ENCODE measurements at regions not wholly inside any gene's neighbourhood (a gene's known extent, or its start where the extent isn't known, plus 50 kb on each side); places are given as distances from the start of the nearest gene placed in this dataset.
A peak's percentile ranks its signal among the peaks of the same experiment; 100 is the strongest.
"Not testable (repeated sequence)": the region's sequence is repeated elsewhere in the genome, so short reads cannot be mapped to it uniquely, and the experiment has no call there.

DNA sequence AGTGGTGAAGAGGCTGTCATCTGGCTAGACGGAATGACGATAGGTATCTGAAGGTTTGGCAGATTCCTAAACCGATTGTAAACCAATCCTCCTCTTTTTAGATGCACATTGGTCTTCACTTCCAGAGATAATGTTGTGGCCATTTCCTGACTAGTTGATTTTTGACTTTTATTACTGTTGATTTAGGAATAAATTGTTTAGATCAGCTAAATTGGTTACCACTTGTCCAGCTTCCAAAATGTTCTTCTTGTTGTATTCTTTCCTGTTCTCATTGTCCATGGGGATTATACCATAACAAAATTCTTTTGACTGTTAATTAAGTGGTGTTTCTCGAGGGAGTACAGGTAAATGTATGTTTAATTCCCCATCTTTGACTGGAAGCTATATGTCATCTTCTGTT, 119.7 kb downstream of the MACROH2A1 start:
- no peak for DNase-seq

- no peak for DNase-seq
Measured at GRCh38 chr5:135276151-135276550, 122.9 kb downstream of the MACROH2A1 start.

DNA sequence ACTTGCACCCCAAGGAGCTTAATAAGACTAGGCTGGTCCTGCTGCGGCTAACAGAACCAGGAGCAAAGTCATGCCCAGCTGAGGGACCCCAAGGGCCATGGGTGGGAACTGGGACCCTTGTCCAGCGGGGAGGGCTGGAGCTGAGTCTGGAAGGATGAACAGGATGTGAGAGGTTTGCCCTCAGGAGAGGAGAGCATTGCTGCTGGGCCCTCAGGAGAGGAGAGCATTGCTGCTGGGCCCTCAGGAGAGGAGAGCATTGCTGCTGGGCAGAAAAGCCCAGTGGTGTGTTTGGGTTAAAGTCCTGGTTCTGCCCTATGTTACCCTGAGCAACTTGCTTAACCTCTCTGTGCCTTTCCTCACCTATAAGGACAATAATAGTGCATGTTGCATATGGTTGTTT, 125.8 kb downstream of the MACROH2A1 start:
- no peak for DNase-seq

- DNase-seq, result no peak
Measured at GRCh38 chr5:135272311-135272805, 126.7 kb downstream of the MACROH2A1 start.

- DNase-seq, result peak in 1 of 2 donors; percentile 19
Measured at GRCh38 chr5:135271533-135272310, 127.3 kb downstream of the MACROH2A1 start.

DNA sequence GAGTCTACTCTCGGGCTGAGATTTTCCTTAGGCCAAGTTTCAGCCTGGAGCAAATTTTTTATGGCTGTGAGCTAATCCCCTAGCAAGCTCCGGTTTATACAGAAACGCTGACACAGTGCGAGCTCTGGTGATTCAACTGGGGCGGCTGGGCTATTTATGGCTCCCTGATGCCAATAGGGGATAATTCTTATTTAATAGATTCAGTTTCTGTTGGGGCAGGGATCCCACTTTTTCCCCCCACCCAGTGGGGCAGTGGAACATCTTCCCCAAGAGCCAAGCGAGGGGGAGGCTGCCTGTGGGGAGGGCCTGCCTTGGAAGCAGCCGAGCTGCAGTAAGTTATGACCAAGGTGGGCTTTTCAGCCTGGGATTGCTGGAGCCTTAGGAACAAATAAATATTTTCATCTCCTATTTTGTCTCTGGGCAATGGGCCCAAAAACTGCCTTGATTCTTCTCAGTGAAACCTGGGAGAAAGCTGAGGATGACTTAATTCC, 129.1 kb downstream of the MACROH2A1 start:
- no peak for DNase-seq

DNA sequence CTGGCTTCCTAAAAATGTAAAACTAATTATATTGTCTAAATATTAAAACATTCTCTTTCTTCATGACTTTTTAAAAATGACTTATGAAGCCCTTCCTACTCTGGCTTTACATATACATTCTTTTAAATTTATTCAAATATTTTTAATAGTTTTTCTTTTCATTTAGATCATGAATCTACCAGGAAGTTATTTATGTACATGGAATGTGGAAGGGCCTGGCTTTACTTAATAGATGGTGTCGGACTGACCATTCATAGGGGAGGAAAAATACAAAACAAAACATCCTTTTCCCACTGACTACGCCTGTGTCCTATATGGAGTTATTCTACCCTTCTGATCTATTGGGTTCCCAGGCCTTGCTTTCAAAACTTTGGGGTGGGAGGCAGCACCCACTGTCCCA, 129.8 kb downstream of the MACROH2A1 start:
- DNase-seq, result no peak

DNA sequence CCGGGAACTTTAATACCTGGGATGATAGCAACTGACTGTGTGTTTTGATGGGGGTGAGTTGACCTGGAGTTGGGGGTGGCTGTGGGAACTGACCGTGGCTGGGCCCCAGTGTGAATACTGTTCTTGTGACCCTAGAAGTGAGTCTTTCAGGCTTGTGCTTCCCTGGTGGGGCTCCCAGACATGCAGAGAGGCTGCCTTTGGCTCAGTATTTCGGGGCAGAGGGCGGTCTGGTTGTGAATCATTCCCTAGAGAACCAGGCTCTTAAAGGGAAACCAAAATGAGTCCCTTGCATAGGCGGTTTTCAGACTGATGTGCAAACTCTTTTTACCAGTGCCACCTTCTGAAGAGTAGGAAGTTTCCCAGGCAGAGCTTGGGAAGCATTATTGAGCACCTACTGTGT, 132.1 kb downstream of the MACROH2A1 start:
- no peak for DNase-seq

DNA sequence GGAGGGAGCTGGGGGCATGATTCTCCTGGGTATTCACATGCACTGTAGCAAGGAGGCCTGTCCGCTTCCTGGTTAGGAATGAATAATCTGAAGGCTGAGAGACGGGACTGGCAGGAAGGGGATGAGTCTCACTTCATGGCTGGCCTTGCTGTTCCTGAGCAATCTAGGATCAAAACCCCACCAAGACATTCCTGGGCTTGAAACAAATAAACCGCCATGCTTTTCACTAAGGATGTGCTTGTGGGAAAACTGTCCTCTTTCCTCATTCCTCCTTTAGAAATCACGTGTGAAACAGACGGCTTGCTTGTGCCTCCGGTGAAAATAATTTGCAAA, 132.8 kb downstream of the MACROH2A1 start:
- no peak for DNase-seq

DNA sequence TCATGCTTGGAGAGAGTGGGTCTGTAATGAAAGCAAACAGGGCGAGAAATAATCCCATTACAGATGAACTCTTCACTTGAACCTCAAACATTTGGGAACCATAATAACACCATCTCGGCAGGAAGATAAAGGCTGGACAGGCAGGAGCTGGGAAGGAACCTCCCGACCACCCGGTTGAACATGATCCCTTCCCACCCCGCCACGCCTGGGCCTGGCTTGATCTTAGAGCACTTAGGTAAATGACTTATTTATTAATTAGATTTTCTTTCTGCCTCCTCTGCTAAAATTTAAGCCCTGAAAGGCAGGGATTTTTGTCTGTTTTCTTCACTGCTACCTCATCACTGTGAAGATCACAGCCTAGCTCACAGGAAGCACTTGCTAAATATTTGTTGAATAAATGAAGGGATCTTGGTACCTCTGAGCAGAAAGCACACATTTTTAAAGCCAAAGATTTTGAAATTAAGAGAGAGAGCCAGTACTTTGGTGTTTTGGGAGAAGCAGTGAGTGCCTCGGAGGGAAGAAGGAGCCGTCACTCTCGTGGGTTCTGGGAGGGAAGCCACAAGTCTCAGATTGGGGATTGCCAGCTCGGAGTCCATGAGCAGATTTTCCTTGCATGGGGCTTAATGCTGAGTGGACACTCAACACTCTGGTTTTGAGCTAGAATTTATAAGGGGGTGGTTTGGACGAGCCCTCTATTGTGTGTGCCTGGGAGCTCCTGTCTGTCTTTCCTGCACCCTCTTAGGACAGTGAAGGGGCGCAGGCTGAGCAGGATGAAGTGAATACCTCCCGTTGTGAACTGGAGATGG, 133.3 kb downstream of the MACROH2A1 start:
- DNase-seq, result no peak

GRCh38 chr5:135264451-135265440, 134.3 kb downstream of the MACROH2A1 start:
- no peak for DNase-seq

GRCh38 chr5:135263022-135263668, 135.9 kb downstream of the MACROH2A1 start:
- DNase-seq, result no peak

DNA sequence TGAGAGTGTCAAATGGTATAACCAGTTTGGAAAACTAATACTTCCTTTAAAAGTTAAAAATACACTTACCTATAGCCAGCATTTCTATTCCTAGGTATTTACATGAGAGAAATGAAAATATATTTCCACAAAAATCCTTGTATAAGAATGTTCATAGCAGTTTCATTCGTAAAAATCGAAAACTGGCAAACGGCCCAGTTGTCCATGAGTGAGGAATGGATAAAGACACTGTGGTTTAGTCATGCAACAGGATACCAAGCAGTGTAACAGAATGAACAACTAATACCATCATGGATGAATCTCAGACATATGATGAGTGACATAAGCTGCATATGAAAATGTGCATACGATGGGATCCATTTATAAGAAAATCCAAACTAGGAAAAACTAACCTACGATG, 136.7 kb downstream of the MACROH2A1 start:
- no peak for DNase-seq

- DNase-seq, result not testable (repeated sequence)
Measured at GRCh38 chr5:135260108-135260507, 138.9 kb downstream of the MACROH2A1 start.

DNA sequence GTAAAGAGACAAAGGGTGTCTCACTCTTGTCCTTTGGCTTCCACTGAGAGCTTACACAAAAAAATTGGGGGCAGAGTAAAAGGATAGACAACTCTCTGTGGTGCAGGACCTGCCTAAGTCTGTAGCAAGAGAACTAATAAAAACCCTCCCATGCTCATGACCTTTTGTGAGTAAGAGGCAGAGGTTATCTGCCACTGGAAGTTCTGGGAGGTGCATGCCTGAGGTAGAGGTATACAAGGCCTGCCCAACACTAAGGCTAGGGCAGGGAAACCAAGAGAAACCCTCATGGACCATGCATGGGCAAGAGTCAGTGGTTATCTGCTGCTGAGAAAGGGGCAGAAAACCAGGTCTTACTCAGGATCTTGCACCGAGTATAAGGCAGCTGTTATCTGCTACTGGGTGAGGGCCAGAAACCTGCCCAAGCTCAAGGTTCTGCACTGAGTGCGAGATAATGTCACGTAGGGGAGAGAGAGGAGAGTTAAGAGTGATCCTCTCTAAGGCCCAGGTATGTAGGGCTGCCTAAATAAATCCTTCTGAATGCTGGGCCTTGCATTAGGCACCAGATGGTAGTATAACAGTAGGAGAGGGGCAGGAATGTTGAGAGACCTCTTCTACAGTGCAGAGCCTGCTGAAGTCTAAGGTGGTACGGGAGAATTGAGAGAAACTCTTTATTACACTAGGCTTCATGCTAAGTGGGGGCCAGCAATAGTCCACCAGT, 143.4 kb downstream of the MACROH2A1 start:
- DNase-seq, result no peak

GRCh38 chr5:135254183-135254582, 144.8 kb downstream of the MACROH2A1 start:
- DNase-seq, result no peak

DNA sequence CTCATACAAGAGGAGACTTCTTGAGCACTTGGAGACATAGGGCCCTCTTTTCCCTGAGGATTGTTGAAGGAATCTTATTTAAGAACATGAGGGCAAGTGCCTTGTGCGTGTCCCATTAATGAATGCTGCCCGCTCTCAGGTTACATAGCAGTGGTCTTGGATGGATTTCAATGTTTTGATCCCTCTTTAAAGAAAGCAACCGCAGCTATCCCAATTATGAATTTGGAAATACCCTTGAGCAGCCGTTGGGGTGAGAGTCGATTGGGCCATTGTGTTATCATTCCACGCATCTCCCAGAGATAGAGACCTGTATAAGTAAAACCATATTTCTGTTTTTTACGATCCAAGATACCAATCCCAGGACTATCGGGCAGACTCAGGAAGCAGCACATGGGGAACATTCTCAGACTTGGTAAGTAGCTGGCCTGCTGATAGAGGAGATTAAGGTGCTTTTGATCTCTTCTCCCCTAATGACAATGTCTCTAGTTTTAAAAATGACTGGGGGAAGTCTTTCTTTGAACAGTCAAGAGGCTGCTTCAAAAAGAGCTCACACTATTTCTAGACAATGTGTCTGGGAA, 145.3 kb downstream of the MACROH2A1 start:
- no peak for DNase-seq

DNA sequence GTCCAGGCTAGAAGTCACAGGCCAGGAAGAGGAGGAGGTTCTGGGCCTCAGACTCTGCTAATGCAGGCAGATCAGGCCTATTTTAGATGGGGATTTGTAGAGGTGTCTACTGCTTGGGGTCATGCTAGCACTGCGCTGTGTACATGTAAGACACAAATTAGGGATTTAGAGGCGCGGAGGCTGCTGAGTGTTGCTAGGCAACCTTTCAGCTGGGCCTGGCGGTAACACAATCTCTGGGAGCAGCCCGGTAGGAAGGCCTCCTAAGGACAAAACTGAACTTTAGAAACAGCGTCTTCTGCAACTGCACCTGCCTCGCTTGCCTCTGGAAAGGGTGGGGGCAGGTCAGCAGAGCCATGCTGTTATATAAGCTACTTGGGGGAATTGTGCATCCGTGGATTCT, 147.9 kb downstream of the MACROH2A1 start:
- no peak for DNase-seq

- peak in 1 of 2 donors; percentile 34 for DNase-seq
Measured at GRCh38 chr5:135250671-135251070, 148.4 kb downstream of the MACROH2A1 start.

GRCh38 chr5:135249658-135250057, 149.4 kb downstream of the MACROH2A1 start:
- DNase-seq, result no peak

Measured in right lung (tissue), 2 donors.